HEK293T (cell line): ENCODE measurements at regions not wholly inside any gene's neighbourhood (a gene's known extent, or its start where the extent isn't known, plus 50 kb on each side); places are given as distances from the start of the nearest gene placed in this dataset.
"Not testable (repeated sequence)": the region's sequence is repeated elsewhere in the genome, so short reads cannot be mapped to it uniquely, and the experiment has no call there.

ENCODE experiments used
- CTCF ChIA-PET: fragments of 350-600 bp; formaldehyde crosslinking; extraction: SDS; loops from one replicate; lab custom pipeline; 2021; ENCODE audit warnings: antibody characterized with exemption, inconsistent platforms; lab: Yijun Ruan, JAX
- POLR2A ChIA-PET: fragments of 350-600 bp; formaldehyde crosslinking; extraction: SDS; loops from one replicate; lab custom pipeline; 2020; ENCODE audit warnings: antibody characterized with exemption, inconsistent platforms; lab: Yijun Ruan, JAX
- DNase-seq: peaks from one replicate; pipeline ENCODE4 v3.0.0; 2012; ENCODE audit warnings: mixed read lengths; ENCODE audit errors: extremely low spot score
- ARNT ChIP-seq: fragments of 450-650 bp; IDR thresholded peaks from 2 replicates; pipeline ENCODE4 v1.6.1; 2017; ENCODE audit warnings: mild to moderate bottlenecking
- BHLHE40 ChIP-seq: fragments of 450-650 bp; IDR thresholded peaks from 2 replicates; pipeline ENCODE4 v1.6.1; 2016; ENCODE audit warnings: mild to moderate bottlenecking, moderate library complexity, borderline replicate concordance
- CTBP1 ChIP-seq: fragments of 450-650 bp; IDR thresholded peaks from 2 replicates; pipeline ENCODE4 v1.6.1; 2016; ENCODE audit warnings: borderline replicate concordance
- ELF4 ChIP-seq: fragments of 450-650 bp; IDR thresholded peaks from 2 replicates; pipeline ENCODE4 v1.6.1; 2017; ENCODE audit warnings: antibody characterized with exemption
- FOXA1 ChIP-seq: fragments of 450-650 bp; IDR thresholded peaks from 2 replicates; pipeline ENCODE4 v1.6.1; 2016; ENCODE audit warnings: mild to moderate bottlenecking
- FOXK2 ChIP-seq: fragments of 450-650 bp; IDR thresholded peaks from 2 replicates; pipeline ENCODE4 v1.6.1; 2016; ENCODE audit warnings: mild to moderate bottlenecking
- FOXM1 ChIP-seq: fragments of 450-650 bp; IDR thresholded peaks from 2 replicates; pipeline ENCODE4 v1.6.1; 2017; ENCODE audit warnings: mild to moderate bottlenecking, borderline replicate concordance
- HDGF ChIP-seq: fragments of 450-650 bp; IDR thresholded peaks from 2 replicates; pipeline ENCODE4 v1.6.1; 2017; ENCODE audit warnings: antibody characterized with exemption, borderline replicate concordance
- L3MBTL2 ChIP-seq: fragments of 450-650 bp; conservative IDR thresholded peaks from 2 replicates; pipeline ENCODE4 v1.6.1; 2016; ENCODE audit warnings: mild to moderate bottlenecking
- LEF1 ChIP-seq: fragments of 450-650 bp; IDR thresholded peaks from 2 replicates; pipeline ENCODE4 v1.6.1; 2017; ENCODE audit warnings: mild to moderate bottlenecking, borderline replicate concordance
- NFRKB ChIP-seq: fragments of 450-650 bp; IDR thresholded peaks from 2 replicates; pipeline ENCODE4 v1.6.1; 2016; ENCODE audit warnings: mild to moderate bottlenecking, moderate library complexity
- PKNOX1 ChIP-seq: fragments of 450-650 bp; IDR thresholded peaks from 2 replicates; pipeline ENCODE4 v1.6.1; 2016
- SP1 ChIP-seq: fragments of 450-650 bp; IDR thresholded peaks from 2 replicates; pipeline ENCODE4 v1.6.1; 2017
- SUZ12 ChIP-seq: fragments of 450-650 bp; IDR thresholded peaks from 2 replicates; pipeline ENCODE4 v1.6.1; 2016; ENCODE audit warnings: mild to moderate bottlenecking
- TARDBP ChIP-seq: fragments of 450-650 bp; IDR thresholded peaks from 2 replicates; pipeline ENCODE4 v1.6.1; 2016
- ZNF384 ChIP-seq: fragments of 450-650 bp; IDR thresholded peaks from 2 replicates; pipeline ENCODE4 v1.6.1; 2016

DNA sequence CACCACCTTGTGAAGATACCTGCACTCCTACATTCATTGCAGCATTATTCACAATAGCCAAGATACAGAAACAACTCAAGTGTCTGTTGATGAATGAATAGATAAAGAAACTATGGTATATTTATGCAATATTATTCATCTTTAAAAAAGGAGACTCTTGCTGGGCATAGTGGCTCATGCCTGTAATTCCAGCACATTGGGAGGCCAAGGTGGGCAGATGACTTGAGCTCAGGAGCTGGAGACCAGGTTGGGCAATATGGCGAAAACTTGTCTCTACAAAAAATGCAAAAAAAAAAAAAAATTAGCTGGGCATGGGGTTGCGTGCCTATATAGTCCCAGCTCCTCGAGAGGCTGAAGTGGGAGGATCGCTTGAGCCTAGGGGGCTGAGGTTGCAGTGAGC is 119.8 kb downstream of the GJA1 start:
- CTCF ChIA-PET: no interaction called here
- POLR2A ChIA-PET: no interaction called here
- TF ChIP-seq ARNT: no peak
- no peak for TF ChIP-seq HDGF
- TF ChIP-seq BHLHE40: no peak

GRCh38 chr6:121556149-121556548 is 120.7 kb downstream of the GJA1 start:
- POLR2A ChIA-PET, CTCF ChIA-PET, DNase-seq: not testable (repeated sequence)

More for the DNA sequence above, 119.8 kb downstream of the GJA1 start:
- no peak for DNase-seq

- CTCF ChIA-PET: no interaction called here
- POLR2A ChIA-PET: no interaction called here
- no peak for DNase-seq
- TF ChIP-seq SP1: no peak
- TF ChIP-seq ZNF384: no peak
- no peak for TF ChIP-seq ARNT
- TF ChIP-seq FOXA1: no peak
- no peak for TF ChIP-seq ELF4
- no peak for TF ChIP-seq FOXK2
- TF ChIP-seq LEF1: no peak
- TF ChIP-seq TARDBP: no peak
- TF ChIP-seq PKNOX1: no peak
- TF ChIP-seq NFRKB: no peak
- no peak for TF ChIP-seq BHLHE40
- TF ChIP-seq CTBP1: no peak
- no peak for TF ChIP-seq FOXM1
- no peak for TF ChIP-seq HDGF
- no peak for TF ChIP-seq SUZ12
- TF ChIP-seq L3MBTL2: no peak
These were observed 121.9 kb downstream of the GJA1 start for GRCh38 chr6:121557146-121557940.

DNA sequence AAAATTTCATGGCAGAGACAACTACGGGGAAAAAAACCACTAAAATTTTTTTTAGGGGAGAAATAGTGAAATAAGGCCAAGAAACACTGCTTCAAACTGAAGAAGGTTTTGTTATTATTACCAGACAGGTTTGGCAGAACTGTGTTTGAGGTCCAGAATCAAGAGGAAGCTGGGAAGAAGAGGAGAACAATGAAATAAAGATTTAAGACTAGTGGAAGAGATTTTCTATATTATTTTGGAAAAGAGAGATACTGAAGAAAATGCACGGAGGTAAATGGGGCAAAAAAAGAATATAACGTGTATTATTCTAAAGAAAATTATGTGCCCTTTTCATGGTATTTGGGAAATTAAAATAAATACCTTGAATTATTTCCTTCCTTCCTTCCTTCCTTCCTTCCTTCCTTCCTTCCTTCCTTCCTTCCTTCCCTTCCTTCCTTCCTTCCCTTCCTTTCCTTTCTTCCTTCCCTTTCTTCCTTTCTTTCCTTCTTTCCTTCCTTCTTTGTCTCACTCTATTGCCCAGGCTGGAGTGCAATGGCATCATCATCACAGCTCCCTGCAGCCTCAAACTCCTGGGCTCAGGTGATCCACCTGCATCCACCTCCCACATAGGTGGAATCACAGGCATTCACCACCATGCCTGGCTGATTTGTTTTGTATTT is 124.3 kb downstream of the GJA1 start:
- ChIA-PET POLR2A (no interaction called here), CTCF (no interaction called here)
- DNase-seq: no peak
- TF ChIP-seq HDGF (no peak), ZNF384 (no peak), FOXM1 (no peak), CTBP1 (no peak)

DNA sequence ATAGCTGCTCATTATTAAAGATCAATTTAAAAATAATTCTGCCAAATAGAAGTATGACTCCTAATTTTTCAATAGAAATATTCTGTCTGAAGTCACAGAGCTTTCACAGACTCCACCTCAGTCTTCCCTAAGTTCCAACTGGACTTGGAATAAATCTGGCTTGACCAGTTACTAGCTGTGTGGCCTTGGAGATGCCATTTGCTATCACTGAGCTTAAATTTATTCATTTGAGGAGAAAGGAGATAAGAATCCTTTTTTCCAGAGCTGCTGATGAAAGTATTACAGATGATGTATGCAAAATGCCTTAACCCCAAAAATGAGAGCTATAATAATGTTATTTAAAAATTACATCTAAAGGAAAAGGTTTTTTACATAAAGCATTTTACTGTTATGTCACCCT is 125.0 kb downstream of the GJA1 start:
- ChIA-PET CTCF (no interaction called here), POLR2A (no interaction called here)
- TF ChIP-seq ARNT (no peak), BHLHE40 (no peak), CTBP1 (no peak), SUZ12 (no peak), L3MBTL2 (no peak), FOXM1 (no peak), FOXA1 (no peak), FOXK2 (no peak), PKNOX1 (no peak), NFRKB (no peak), TARDBP (no peak)
- no peak for DNase-seq

DNA sequence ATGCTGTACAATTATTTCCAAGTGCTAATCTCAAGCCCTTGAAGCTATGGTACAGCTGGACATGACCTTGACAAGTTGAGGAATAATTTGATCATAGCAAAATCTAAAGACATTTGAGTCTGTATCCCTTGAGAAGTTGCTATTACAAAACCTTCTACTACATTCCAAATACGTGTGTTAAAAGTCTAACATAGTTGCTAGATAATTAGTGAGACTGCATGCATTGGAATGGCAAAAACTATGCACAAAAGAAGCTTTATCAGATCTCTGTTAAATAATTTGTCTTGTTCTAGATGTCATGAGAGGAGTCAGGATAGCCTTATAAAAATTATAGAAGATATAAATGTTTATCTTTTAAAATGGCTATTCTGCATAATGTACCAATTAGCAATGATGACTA is 127.8 kb downstream of the GJA1 start:
- ChIA-PET POLR2A (no interaction called here), CTCF (no interaction called here)
- no peak for TF ChIP-seq FOXK2
- TF ChIP-seq SP1: no peak
- DNase-seq: no peak

DNA sequence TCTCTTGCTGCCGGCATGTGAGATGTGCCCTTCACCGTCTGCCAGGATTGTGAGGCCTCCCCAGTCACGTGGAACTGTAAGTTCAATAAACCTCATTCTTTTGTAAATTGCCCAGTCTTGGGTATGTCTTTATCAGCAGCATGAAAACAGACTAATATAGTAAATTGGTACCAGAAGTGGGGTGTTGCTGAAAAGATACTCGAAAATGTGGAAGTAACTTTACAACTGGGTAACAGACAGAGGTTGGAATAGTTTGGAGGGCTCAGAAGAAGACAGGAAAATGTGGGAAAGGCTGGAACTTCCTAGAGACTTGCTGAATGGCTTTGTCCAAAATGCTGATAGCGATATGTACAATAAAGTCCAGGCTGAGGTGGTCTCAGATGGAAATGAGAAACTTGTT is 129.1 kb downstream of the GJA1 start:
- CTCF ChIA-PET, DNase-seq, POLR2A ChIA-PET: not testable (repeated sequence)

GRCh38 chr6:121571455-121571854 is 136.0 kb downstream of the GJA1 start:
- no peak for DNase-seq
- no peak for TF ChIP-seq LEF1
- no peak for TF ChIP-seq FOXK2
- TF ChIP-seq CTBP1: no peak
- TF ChIP-seq PKNOX1: no peak
- no peak for TF ChIP-seq BHLHE40
- no peak for TF ChIP-seq FOXM1
- no peak for TF ChIP-seq ARNT
- TF ChIP-seq HDGF: no peak
- no peak for TF ChIP-seq L3MBTL2
- no peak for TF ChIP-seq NFRKB
- TF ChIP-seq TARDBP: no peak
- no peak for TF ChIP-seq FOXA1
- TF ChIP-seq ZNF384: no peak
- no peak for TF ChIP-seq SUZ12
- no peak for TF ChIP-seq SP1
- TF ChIP-seq ELF4: no peak
- ChIA-PET CTCF (no interaction called here), POLR2A (no interaction called here)
